ENCODE measurements at regions not wholly inside any gene's neighbourhood (a gene's known extent, or its start where the extent isn't known, plus 50 kb on each side); places are given as distances from the start of the nearest gene placed in this dataset.

DNA sequence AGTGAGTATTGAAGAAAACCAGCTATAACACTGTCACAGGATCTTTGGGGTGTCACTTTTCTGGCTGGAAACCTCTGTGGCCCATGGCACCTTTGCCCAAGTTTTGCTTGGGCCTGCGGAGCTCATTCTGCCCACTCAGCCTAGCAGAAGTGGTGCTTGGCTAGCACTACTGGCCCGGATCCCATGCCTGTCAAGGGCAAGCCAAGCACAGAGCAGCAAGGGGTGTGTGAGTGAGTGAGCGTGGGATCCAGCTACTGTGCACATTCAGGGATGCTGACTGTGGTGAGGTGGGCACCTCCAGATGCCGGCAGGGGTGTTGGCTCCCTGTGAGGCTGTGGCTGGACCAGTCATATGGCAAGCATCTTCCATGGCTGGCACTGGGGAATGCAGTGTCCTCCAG is 55.4 kb upstream of the RASGEF1B start:
- no peak for DNase-seq
- TF ChIP-seq, protein P1, sequence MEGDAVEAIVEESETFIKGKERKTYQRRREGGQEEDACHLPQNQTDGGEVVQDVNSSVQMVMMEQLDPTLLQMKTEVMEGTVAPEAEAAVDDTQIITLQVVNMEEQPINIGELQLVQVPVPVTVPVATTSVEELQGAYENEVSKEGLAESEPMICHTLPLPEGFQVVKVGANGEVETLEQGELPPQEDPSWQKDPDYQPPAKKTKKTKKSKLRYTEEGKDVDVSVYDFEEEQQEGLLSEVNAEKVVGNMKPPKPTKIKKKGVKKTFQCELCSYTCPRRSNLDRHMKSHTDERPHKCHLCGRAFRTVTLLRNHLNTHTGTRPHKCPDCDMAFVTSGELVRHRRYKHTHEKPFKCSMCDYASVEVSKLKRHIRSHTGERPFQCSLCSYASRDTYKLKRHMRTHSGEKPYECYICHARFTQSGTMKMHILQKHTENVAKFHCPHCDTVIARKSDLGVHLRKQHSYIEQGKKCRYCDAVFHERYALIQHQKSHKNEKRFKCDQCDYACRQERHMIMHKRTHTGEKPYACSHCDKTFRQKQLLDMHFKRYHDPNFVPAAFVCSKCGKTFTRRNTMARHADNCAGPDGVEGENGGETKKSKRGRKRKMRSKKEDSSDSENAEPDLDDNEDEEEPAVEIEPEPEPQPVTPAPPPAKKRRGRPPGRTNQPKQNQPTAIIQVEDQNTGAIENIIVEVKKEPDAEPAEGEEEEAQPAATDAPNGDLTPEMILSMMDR (IDR thresholded peaks at IDR 0.05; ENCODE audit: low read depth, low read length): no peak

DNA sequence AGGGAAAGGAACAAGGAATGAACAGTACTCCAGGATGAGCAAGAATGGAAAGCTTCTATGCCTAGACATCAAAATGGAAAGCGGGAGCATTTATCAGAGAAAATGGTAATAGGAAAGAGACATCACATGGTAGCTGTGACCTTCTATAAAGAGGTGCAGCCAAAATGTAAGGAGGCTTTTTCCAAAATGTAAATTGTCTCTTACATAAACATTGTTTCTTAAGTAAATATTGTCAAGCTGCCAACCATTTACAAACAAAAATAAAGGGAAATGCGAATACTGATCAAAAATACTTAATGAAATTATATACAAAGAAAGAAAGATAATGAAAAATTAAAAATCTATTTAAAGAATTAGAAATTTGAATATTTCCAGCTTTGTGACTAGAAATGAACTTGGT is 55.0 kb upstream of the RASGEF1B start:
- no peak for DNase-seq
- Histone ChIP-seq H3K4me1 (no peaks in the 10 kb centered on the region), H3K4me3 (ENCODE audit: low read depth, low read length) (no peak overlapping the region), H3K9me3 (no peaks in the 10 kb centered on the region), H3K36me3 (no peaks in the 10 kb centered on the region), H3K27me3 (no peaks in the 10 kb centered on the region)
- TF ChIP-seq, protein P1 (IDR thresholded peaks at IDR 0.05; ENCODE audit: low read depth, low read length): no peak

More for the DNA sequence above, 55.4 kb upstream of the RASGEF1B start:
- H3K36me3 ChIP-seq: no peaks in the 10 kb centered on the region
- no peaks in the 10 kb centered on the region for H3K27me3 ChIP-seq
- H3K4me1 ChIP-seq: no peaks in the 10 kb centered on the region
- H3K4me3 ChIP-seq (ENCODE audit: low read depth, low read length): no peak overlapping the region
- H3K9me3 ChIP-seq: no peaks in the 10 kb centered on the region

DNA sequence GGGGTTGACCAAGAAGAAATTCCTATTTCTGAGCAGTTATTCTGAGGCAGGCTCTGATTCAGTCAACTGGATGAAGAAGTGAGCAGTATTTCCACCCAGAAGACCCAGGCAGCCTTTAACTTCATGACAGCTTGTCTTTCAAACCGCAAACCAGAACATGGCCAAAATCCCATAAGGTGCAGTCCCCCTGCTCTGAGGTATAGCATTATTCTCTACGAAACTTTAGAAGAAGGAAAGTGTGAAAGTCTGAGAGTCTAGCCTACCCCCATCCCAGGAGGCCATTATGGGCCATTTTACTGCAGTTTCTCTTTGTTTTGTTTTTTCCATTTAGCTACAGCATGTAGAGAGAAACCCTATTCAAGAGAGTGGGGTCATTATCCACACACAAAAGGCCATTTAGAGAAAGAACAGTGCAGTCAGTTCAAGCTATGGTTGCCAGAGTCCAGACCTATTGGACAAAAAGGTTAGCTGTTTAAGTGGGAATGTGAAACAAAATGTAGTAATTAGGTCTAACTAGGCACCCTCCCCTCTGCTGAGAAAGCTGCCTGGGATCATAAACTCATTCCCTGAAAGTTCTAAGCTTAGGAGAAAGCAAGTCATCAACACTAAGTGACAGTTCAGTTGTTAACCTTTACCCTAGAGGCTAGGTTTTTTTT is 52.1 kb upstream of the RASGEF1B start:
- Histone ChIP-seq H3K9me3 (no peaks in the 10 kb centered on the region), H3K4me1 (no peaks in the 10 kb centered on the region), H3K36me3 (no peaks in the 10 kb centered on the region), H3K4me3 (ENCODE audit: low read depth, low read length) (no peak overlapping the region), H3K27me3 (no peaks in the 10 kb centered on the region)
- TF ChIP-seq, protein P1 (IDR thresholded peaks at IDR 0.05; ENCODE audit: low read depth, low read length): no peak
- DNase-seq: no peak

DNA sequence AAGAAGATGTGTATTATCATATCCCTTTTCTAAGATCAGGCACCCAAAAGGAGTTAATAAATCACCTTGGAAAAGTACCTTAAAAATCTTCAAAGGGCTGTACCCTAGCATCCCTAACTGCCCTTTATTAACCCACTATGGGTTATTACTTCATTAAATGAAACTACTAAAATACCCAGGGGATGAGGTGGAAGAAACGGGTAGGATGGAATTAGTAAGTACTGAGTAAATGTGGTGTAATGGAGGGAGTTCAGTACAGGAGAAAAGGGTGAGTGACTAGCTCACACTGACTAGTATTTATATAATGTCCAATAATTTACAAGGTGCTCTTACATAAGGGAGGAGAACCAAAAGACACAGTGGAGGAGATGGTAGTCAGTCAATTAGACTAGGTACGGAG is 51.0 kb upstream of the RASGEF1B start:
- H3K36me3 ChIP-seq: no peaks in the 10 kb centered on the region
- H3K4me1 ChIP-seq: no peaks in the 10 kb centered on the region
- TF ChIP-seq, protein P1 (IDR thresholded peaks at IDR 0.05; ENCODE audit: low read depth, low read length): no peak
- no peak overlapping the region for H3K4me3 ChIP-seq (ENCODE audit: low read depth, low read length)
- DNase-seq: no peak
- no peaks in the 10 kb centered on the region for H3K9me3 ChIP-seq
- H3K27me3 ChIP-seq: no peaks in the 10 kb centered on the region

DNA sequence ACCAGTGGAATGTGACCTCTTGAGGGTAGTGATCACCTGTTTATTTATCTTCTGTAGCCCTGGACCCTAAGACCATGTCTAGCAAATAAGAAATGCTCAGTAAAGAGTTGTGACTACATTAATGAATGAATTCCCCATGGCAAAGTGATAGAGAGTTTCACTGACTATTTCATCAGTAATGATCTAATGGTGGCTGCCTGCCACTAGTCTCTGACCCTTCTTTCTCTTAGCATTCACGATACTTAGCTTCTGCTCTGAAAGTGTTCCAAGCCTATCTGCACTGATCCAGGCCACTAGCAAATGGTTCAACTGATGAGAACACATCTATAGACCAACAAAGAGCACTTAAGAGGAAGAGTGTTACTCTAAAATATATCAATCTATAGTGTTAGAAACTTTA is 50.0 kb upstream of the RASGEF1B start:
- H3K4me1 ChIP-seq: no peaks in the 10 kb centered on the region
- TF ChIP-seq, protein P1 (IDR thresholded peaks at IDR 0.05; ENCODE audit: low read depth, low read length): no peak
- no peaks in the 10 kb centered on the region for H3K36me3 ChIP-seq
- no peak overlapping the region for H3K4me3 ChIP-seq (ENCODE audit: low read depth, low read length)
- no peaks in the 10 kb centered on the region for H3K27me3 ChIP-seq
- DNase-seq: no peak
- H3K9me3 ChIP-seq: no peaks in the 10 kb centered on the region

Data from BE2C (cell line).